ENCODE measurements at regions not wholly inside any gene's neighbourhood (a gene's known extent, or its start where the extent isn't known, plus 50 kb on each side); places are given as distances from the start of the nearest gene placed in this dataset.
A peak's percentile ranks its signal among the peaks of the same experiment; 100 is the strongest.

DNA sequence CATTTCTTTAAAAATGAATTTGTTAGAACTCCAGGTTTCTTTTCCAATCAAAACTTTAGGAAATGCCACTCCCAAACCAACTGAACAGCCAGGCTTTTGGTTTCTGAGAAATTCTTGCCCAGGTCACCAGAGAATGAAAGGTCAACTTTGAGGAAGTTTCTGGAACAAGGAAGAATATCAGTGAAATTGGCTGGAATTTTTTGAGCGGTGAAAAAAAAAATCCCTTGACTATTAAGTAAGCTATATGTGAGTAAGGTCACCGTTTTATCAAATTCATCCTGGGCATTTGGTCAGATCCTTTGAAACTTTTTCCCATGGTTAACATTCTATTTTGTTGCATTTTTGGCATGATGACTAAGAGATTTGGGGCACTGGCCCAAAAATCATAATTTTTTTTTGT lies 469.3 kb downstream of the LTN1 start:
- peak overlapping the region; percentile 11 for H3K9ac ChIP-seq (replicated peaks; ENCODE audit: extremely low read depth, insufficient read depth, low read length)
- BruUV-seq (replicated peaks): no TSS peak
- intact Hi-C loops (cut with micrococcal nuclease) (loop anchor here (2.0 to 10.0 kb wide), 3 partner anchors 413 to 879 kb away; no protein-coding TSS in a partner anchor), dilution Hi-C loops (cut with MboI; ENCODE audit: extremely low pct_ligation_motif_present, low sequenced_read_pairs) (no loop called here)
- H3K4me1 ChIP-seq (ENCODE audit: control insufficient read depth, extremely low read depth, insufficient read depth, low read length): peaks cover 39% of the 10 kb centered on the region
- H3K4me3 ChIP-seq (replicated peaks in 1 of 3; ENCODE audit: insufficient read depth in 1 of 3, low read depth in 1 of 3, low read length in 3 of 3): no peak overlapping the region
- DNase-seq (ENCODE audit: low read depth, low spot score) (peak; percentile 78), FAIRE-seq (no peak)
- peak overlapping the region; percentile 56 for H3K4me2 ChIP-seq (ENCODE audit: insufficient read depth, low read length)
- H3K27ac ChIP-seq (ENCODE audit: insufficient read depth, low read depth, low read length): peak overlapping the region; percentile 72
- TF ChIP-seq POLR2AphosphoS5 (IDR thresholded peaks at IDR 0.05; ENCODE audit: insufficient read depth, low read depth, low read length) (no peak), GATA2 (IDR thresholded peaks at IDR 0.05; ENCODE audit: insufficient read depth, insufficient read length, low read depth, low read length) (no peak), JUN (IDR thresholded peaks at IDR 0.05; ENCODE audit: borderline replicate concordance, insufficient read depth, insufficient read length, low read depth) (no peak), POLR2A (IDR thresholded peaks at IDR 0.05; ENCODE audit: low read depth, low read length) (no peak), FOS (IDR thresholded peaks at IDR 0.05; ENCODE audit: borderline replicate concordance, insufficient read depth, low read length) (no peak), MYC (IDR thresholded peaks at IDR 0.05; ENCODE audit: low read depth, low read length) (no peak), EZH2 (IDR thresholded peaks at IDR 0.05; ENCODE audit: borderline replicate concordance, low read depth, low read length, severe bottlenecking) (no peak)
- TF ChIP-seq, protein P1, sequence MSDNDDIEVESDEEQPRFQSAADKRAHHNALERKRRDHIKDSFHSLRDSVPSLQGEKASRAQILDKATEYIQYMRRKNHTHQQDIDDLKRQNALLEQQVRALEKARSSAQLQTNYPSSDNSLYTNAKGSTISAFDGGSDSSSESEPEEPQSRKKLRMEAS (IDR thresholded peaks at IDR 0.05; ENCODE audit: insufficient read depth, insufficient read length): no peak
- TF ChIP-seq, protein P2, sequence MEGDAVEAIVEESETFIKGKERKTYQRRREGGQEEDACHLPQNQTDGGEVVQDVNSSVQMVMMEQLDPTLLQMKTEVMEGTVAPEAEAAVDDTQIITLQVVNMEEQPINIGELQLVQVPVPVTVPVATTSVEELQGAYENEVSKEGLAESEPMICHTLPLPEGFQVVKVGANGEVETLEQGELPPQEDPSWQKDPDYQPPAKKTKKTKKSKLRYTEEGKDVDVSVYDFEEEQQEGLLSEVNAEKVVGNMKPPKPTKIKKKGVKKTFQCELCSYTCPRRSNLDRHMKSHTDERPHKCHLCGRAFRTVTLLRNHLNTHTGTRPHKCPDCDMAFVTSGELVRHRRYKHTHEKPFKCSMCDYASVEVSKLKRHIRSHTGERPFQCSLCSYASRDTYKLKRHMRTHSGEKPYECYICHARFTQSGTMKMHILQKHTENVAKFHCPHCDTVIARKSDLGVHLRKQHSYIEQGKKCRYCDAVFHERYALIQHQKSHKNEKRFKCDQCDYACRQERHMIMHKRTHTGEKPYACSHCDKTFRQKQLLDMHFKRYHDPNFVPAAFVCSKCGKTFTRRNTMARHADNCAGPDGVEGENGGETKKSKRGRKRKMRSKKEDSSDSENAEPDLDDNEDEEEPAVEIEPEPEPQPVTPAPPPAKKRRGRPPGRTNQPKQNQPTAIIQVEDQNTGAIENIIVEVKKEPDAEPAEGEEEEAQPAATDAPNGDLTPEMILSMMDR (IDR thresholded peaks at IDR 0.05; ENCODE audit: extremely low read depth in 1 of 2, insufficient read depth in 1 of 2, low read depth in 1 of 2, low read length in 2 of 2): no peak
- H3K9me3 ChIP-seq (replicated peaks; ENCODE audit: control insufficient read depth, insufficient read depth, low read length): no peaks in the 10 kb centered on the region
- CTCF ChIA-PET: interaction anchor here (0.8 to 4.2 kb wide), 3 partner anchors 15 to 222 kb away, joined by 3 to 29 read pairs (median 3); no protein-coding TSS in a partner anchor
- POLR2A ChIA-PET: no interaction called here
- no peak overlapping the region for H2AFZ ChIP-seq (ENCODE audit: low read depth, low read length)
- H4K20me1 ChIP-seq (replicated peaks; ENCODE audit: control insufficient read depth, extremely low read depth, insufficient read depth, low read length): no peaks in the 10 kb centered on the region
- H3K9me1 ChIP-seq (replicated peaks; ENCODE audit: control insufficient read depth, extremely low read depth, insufficient read depth, low read length): no peaks in the 10 kb centered on the region
- H3K36me3 ChIP-seq (ENCODE audit: control insufficient read depth in 2 of 2, extremely low read depth in 1 of 2, insufficient read depth in 2 of 2, low read length in 2 of 2): no peaks in the 10 kb centered on the region
- H3K27me3 ChIP-seq (ENCODE audit: control insufficient read depth in 2 of 2, insufficient read depth in 2 of 2, low read length in 2 of 2): no peaks in the 10 kb centered on the region
- no peaks in the 10 kb centered on the region for H3K79me2 ChIP-seq (ENCODE audit: control insufficient read depth, insufficient read depth, low read length)
